Lower lobe of right lung (tissue), 2 donors: ENCODE measurements at regions not wholly inside any gene's neighbourhood (a gene's known extent, or its start where the extent isn't known, plus 50 kb on each side); places are given as distances from the start of the nearest gene placed in this dataset.

Source experiments
- ATAC-seq, 2 donors: fragments of 200-7000 bp; cut with Tn5 transposase; one replicate each; pipeline ENCODE4 v1.9.1; 2020 to 2022; ENCODE audit warnings: mild to moderate bottlenecking in 2 of 2, moderate library complexity in 2 of 2
- DNase-seq: peaks from one replicate; pipeline ENCODE4 v3.0.0-alpha.2; 2020
- H3K27ac ChIP-seq: fragments of 200-600 bp; one replicate; pipeline ENCODE4 v1.8.0; 2022
- H3K27me3 ChIP-seq: fragments of 200-600 bp; one replicate; pipeline ENCODE4 v1.8.0; 2022; ENCODE audit warnings: low read depth
- H3K36me3 ChIP-seq: fragments of 200-600 bp; one replicate; pipeline ENCODE4 v1.8.0; 2022; ENCODE audit warnings: mild to moderate bottlenecking
- H3K4me1 ChIP-seq: fragments of 200-600 bp; one replicate; pipeline ENCODE4 v1.8.0; 2022
- H3K4me3 ChIP-seq: fragments of 200-600 bp; one replicate; pipeline ENCODE4 v1.8.0; 2022; ENCODE audit warnings: mild to moderate bottlenecking
- H3K9me3 ChIP-seq: fragments of 200-600 bp; one replicate; pipeline ENCODE4 v1.8.0; 2022
- intact Hi-C: fragments of 100-400 bp; cut with DNase I; formaldehyde crosslinking; loops from one replicate; pipeline ENCODE4 v1.11.0; 2022
- TF ChIP-seq, protein P1 (sequence below): fragments of 200-600 bp; IDR thresholded peaks from one replicate; pipeline ENCODE4 v1.8.0; 2022; ENCODE audit warnings: antibody characterized with exemption, mild to moderate bottlenecking
- donor health status: DM: no; HTN: yes; CAD: no; lungs with severe emphysema.

DNA sequence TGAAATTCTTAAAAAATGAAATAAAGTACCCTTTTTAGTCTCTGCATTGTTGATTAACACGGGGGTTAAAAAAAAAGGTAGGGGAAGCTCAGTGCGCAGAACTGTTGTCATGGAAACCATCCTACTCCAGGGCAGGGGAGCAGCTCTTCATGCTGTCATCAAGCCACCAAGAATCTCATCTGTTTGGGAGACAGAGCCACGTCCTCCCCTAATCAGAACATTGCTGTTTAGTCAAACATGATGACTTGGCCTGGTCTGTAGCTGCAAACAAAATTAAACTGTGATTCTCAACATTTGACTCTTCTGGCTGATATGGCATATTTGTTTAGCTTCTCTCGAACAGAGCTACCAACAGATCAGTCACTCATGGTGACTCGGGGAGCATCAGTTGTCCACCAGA, 254.4 kb upstream of the KLF14 start:
- Histone ChIP-seq H3K4me1 (peaks cover 87% of the 10 kb centered on the region), H3K9me3 (no peaks in the 10 kb centered on the region), H3K27me3 (no peaks in the 10 kb centered on the region), H3K36me3 (peaks cover 38% of the 10 kb centered on the region), H3K27ac (peak overlapping the region; percentile 26), H3K4me3 (no peak overlapping the region)
- ATAC-seq (no peak), DNase-seq (no peak)
- TF ChIP-seq, protein P1, sequence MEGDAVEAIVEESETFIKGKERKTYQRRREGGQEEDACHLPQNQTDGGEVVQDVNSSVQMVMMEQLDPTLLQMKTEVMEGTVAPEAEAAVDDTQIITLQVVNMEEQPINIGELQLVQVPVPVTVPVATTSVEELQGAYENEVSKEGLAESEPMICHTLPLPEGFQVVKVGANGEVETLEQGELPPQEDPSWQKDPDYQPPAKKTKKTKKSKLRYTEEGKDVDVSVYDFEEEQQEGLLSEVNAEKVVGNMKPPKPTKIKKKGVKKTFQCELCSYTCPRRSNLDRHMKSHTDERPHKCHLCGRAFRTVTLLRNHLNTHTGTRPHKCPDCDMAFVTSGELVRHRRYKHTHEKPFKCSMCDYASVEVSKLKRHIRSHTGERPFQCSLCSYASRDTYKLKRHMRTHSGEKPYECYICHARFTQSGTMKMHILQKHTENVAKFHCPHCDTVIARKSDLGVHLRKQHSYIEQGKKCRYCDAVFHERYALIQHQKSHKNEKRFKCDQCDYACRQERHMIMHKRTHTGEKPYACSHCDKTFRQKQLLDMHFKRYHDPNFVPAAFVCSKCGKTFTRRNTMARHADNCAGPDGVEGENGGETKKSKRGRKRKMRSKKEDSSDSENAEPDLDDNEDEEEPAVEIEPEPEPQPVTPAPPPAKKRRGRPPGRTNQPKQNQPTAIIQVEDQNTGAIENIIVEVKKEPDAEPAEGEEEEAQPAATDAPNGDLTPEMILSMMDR = no peak
- intact Hi-C loops = no loop called here

DNA sequence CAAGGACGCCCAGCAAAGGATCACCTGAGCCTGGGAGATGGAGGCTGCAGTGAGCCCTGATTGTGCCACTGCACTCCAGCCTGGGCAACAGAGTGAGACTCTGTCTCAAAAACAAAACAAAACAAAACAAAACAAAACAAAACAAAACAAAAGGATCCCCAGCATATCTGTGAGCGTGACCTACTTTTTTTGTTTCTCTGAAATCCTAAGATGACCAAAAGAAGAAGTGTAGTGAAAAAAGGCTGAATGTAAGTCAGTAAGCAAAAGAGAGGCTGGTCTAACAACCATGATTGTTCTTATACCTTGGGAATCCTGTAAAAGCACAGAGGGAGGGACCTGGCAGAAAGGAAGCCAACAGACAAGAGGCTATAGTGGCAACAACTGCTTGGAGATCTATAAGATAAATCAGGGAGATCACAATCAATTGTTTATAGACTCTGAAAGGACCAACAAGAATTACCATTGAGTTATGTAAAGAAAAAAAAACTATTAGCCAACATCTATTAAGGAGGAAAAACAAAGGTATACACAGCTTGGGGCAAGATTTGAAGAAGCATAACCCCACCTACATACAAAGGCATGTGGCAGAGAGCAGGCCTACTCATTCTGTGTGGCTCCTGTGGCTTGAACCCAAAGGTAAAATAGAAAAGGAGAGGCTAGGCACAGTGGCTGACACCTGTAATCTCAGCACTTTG, 255.2 kb upstream of the KLF14 start:
- Histone ChIP-seq H3K9me3 (no peaks in the 10 kb centered on the region), H3K36me3 (peaks cover 32% of the 10 kb centered on the region), H3K27ac (peak overlapping the region; percentile 61), H3K27me3 (no peaks in the 10 kb centered on the region), H3K4me1 (peaks cover 87% of the 10 kb centered on the region), H3K4me3 (no peak overlapping the region)
- DNase-seq (no peak), ATAC-seq (no peak)
- intact Hi-C loops = no loop called here
- TF ChIP-seq, protein P1 = no peak

DNA sequence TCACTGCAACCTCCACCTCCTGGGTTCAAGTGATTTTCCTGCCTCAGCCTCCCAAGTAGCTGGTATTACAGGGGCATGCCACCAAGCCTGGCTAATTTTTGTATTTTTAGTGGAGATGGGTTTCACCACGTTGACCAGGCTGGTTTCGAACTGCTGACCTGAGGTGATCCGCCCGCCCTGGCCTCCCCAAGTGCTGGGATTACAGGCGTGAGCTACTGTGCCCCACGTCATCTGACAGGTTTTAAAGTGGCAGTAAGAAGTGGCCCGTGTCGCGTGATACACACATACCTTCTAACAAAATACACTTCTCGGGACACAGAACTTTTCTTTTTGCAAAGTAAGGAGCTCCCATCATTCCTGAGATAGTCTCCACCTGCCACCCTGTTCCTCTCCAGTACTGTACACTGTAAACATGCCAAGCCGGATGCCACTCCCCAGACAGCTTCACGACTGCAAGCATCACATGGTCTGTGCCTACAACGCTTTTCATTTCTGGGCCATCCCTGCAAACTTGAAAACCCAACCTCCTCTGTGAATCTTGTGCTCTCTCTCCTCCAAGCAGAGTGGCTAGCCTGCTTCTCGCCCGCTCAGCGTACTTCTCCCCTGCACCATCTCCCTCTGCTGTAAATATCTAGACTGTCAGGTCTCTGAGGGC, 256.3 kb upstream of the KLF14 start:
- no peaks in the 10 kb centered on the region for H3K27me3 ChIP-seq
- H3K9me3 ChIP-seq = no peaks in the 10 kb centered on the region
- intact Hi-C loops = no loop called here
- peaks cover 87% of the 10 kb centered on the region for H3K4me1 ChIP-seq
- peaks cover 29% of the 10 kb centered on the region for H3K36me3 ChIP-seq
- TF ChIP-seq, protein P1 = no peak
- DNase-seq (peak; percentile 71), ATAC-seq (peak; percentile 78 to 89)
- H3K4me3 ChIP-seq = no peak overlapping the region
- peak overlapping the region; percentile 61 for H3K27ac ChIP-seq

DNA sequence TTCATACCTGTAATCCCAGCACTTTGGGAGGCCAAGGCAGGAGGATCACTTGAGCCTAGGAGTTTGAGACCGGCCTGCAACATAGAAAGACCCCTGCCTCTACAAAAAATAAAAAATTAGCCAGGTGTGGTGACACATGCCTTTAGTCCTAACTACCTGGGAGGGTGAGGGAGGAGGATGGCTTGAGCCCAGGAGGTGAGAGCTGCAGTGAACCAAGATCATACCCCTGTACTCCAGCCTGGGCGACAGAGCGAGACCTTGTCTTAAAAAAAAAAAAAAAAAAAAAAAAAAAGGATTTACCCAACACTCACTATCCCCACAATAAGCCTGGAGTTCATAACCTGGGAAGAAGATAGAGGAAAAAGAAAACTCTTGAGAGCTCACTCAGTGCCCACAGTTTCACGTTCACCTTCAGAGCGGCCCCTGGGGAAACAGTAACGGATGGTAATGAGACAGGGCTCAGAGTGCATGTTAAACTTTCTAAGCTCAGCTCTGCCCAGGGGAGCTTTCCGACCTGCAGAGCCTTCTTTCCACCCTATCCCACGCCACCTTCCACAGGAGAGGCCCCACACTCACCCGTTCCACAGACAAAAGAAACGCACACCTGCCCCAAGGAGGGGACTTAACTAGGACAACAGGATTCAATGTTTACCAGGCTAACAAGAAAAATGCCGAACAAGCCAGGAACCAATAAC, 259.8 kb upstream of the KLF14 start:
- ATAC-seq (no peak), DNase-seq (no peak)
- Histone ChIP-seq H3K27ac (peak overlapping the region; percentile 66), H3K27me3 (no peaks in the 10 kb centered on the region), H3K9me3 (no peaks in the 10 kb centered on the region), H3K4me3 (no peak overlapping the region), H3K4me1 (peaks cover 87% of the 10 kb centered on the region), H3K36me3 (peaks cover 14% of the 10 kb centered on the region)
- TF ChIP-seq, protein P1 = no peak
- intact Hi-C loops = no loop called here

DNA sequence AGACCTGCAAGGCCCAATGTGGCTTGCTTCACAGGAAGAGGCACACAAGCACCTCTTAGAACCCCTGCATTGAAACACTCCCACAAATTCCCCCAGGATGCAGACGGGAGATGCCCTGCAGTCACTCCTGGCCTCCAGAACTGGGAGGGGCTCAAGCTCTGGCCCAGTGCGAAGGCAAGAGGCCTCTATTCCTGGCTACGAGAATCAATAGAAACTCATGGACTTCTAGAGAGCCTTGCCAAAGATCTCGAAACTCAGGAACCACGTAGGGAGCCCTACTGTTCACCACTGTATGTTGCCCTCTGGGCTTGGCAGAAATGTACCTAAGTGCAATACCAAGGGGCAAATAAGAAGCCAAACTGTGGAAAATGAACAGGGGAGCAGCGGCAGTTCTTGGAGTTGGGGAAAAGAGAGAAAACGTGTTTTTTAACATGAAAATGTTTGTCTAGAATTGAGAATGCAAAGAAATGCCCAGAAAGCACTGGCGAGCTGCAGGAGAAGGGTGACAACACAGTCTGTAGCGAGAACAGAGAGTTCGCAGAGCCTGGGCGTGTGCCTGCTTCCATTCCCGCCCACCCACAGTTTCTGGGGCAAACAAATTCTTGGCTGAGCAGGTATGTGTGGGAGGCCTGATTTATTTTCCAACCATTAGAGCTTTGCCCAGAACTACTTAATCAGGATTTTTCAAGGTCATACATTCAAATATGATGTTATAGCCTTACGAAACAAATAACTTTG, 260.5 kb upstream of the KLF14 start:
- Histone ChIP-seq H3K36me3 (peaks cover 14% of the 10 kb centered on the region), H3K4me1 (peaks cover 87% of the 10 kb centered on the region), H3K27me3 (no peaks in the 10 kb centered on the region), H3K4me3 (no peak overlapping the region), H3K9me3 (no peaks in the 10 kb centered on the region), H3K27ac (peak overlapping the region; percentile 66)
- TF ChIP-seq, protein P1 = no peak
- intact Hi-C loops = no loop called here
- no peak for DNase-seq
- ATAC-seq = peak; percentile 65 to 81
